Spleen (tissue), 7 donors: ENCODE measurements at regions not wholly inside any gene's neighbourhood (a gene's known extent, or its start where the extent isn't known, plus 50 kb on each side); places are given as distances from the start of the nearest gene placed in this dataset.

Experiments used
- POLR2A ChIP-seq, 3 donors: fragments of 450-650 bp; IDR thresholded peaks; one replicate each; pipeline ENCODE4 v1.5.1; 2017; ENCODE audit warnings: antibody characterized with exemption in 3 of 3, mild to moderate bottlenecking in 1 of 3
- TF ChIP-seq, protein P1 (sequence below), 11 experiments: fragments of 200-600 bp in 7 of 11; fragments of 450-650 bp in 4 of 11; sonication (generic) in 4 of 11; IDR thresholded peaks in 8 of 11; conservative IDR thresholded peaks in 3 of 11; 1 replicate in 7 of 11; 2 replicates in 4 of 11; pipeline versions ENCODE4 v1.4.0 to v1.8.0; 2016 to 2021; ENCODE audit warnings: antibody characterized with exemption in 11 of 11, inconsistent platforms in 4 of 11, mild to moderate bottlenecking in 1 of 11
- donor health status: DM: no; HTN: no; CAD: no; lungs with moderate emphysema.
- donor health status: DM: no; HTN: no; CAD: no.
- donor health status: DM: no; HTN: no; CAD: no.

DNA sequence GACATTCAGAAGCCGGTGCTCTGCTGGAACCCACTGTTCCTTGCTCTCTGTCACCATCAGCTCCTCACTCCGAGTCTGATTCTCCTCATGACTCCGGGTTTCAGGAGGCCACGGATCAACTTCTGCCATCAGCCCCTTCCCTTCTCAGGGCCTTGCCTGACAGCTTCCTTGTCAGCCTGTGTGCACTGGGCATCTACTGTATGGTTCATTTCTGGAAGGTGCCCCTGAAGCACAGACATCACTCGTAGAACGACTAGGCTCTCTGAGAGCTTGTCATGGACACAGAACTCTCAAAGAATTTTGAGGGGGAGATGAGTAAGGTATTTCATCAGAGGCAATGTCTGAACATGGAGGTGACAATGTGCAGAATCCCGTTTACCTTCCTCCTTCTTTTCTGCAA lies 396.1 kb downstream of the TNS3 start:
- TF ChIP-seq, protein P1, sequence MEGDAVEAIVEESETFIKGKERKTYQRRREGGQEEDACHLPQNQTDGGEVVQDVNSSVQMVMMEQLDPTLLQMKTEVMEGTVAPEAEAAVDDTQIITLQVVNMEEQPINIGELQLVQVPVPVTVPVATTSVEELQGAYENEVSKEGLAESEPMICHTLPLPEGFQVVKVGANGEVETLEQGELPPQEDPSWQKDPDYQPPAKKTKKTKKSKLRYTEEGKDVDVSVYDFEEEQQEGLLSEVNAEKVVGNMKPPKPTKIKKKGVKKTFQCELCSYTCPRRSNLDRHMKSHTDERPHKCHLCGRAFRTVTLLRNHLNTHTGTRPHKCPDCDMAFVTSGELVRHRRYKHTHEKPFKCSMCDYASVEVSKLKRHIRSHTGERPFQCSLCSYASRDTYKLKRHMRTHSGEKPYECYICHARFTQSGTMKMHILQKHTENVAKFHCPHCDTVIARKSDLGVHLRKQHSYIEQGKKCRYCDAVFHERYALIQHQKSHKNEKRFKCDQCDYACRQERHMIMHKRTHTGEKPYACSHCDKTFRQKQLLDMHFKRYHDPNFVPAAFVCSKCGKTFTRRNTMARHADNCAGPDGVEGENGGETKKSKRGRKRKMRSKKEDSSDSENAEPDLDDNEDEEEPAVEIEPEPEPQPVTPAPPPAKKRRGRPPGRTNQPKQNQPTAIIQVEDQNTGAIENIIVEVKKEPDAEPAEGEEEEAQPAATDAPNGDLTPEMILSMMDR (IDR thresholded peaks at IDR 0.05 in 8 of 11, conservative IDR thresholded peaks at IDR 0.05 in 3 of 11) = no peak
- TF ChIP-seq POLR2A (IDR thresholded peaks at IDR 0.05) = no peak
